GM18867 (cell line): ENCODE measurements at regions not wholly inside any gene's neighbourhood (a gene's known extent, or its start where the extent isn't known, plus 50 kb on each side); places are given as distances from the start of the nearest gene placed in this dataset.
"Not testable (repeated sequence)": the region's sequence is repeated elsewhere in the genome, so short reads cannot be mapped to it uniquely, and the experiment has no call there.

Source experiments
- ATAC-seq: cut with Tn5 transposase; IDR thresholded peaks from one replicate; pipeline ENCODE4 v1.9.1; 2021; ENCODE audit warnings: mild to moderate bottlenecking, moderate library complexity; ENCODE audit not compliant: unreplicated experiment

GRCh38 chr12:25615119-25615518 is 62.0 kb upstream of the LMNTD1 start:
- ATAC-seq: no peak

- no peak for ATAC-seq
Measured at GRCh38 chr12:25616286-25616685, 63.2 kb upstream of the LMNTD1 start.

DNA sequence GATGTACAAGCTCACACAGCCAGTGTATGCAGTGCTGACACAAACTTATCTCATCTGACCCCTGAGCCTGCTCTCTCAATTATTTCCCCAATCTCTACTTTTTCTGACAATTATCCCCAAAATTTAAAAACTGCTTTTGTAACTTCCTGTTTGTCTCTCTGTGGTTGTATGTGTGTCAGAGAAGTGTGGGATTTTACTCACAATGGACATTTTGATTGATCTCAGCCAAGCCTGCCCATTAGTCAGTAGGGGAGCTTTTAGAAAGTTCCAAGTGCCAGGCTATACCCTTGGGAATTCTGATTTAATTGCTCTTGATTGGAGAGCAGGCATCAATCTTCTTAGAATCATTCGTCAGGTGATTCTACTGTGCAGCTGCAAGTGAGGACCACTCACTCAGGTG is 64.9 kb upstream of the LMNTD1 start:
- no peak for ATAC-seq

DNA sequence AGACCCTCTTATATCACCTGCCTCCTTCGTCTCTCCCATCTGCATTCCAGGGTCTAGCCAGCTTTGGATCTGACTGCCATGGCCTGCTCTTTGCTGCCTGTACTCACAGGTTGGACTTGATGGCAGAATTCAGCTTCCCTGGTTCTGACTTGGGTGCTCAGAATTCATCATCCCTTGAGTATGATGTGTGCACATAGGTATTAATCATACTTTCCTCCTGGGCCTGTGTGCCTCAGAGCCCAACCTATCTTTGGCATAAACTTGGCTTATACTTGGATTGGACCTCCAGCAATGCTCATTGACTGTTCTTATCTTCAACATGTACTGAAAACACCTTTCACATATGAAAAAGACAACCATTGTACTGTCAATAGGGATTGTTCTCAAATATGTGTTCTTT is 70.7 kb upstream of the LMNTD1 start:
- ATAC-seq: no peak

DNA sequence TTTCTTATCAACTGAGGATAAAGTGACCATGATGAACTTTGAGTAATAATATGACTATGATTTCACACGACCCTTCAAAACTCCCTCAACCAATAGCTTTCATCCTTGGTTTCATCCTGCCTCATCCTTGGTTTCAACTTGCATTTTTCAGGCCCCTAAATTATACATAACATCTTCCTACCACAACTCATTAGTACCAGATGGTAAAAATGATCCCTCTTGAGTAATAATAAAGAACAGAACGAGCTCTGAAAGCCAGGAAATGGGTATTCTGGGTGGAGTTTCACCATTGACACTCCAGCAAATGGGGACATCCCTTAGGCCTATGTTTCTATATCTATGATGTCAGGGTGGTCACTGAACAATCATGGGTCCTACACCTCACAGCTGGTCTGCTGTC is 72.1 kb upstream of the LMNTD1 start:
- no peak for ATAC-seq

DNA sequence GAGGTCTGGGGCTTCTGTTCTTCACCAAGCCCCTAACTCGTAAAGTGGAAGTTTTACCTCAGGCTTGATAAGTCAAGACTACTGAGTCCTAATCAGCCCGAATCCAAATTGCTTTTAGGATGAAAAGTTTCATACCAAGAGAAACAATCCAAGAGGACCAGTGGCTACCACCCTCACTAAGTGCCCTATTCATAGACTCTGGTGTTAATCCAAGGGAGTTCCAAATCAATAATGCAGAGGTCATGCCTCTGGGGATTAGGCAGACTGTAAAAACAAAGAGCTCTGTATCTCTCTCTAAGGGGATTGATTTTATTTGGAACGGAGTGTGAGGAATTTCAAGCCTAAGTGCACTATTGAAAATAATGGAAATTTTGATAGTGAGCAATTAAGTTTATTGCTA is 76.3 kb upstream of the LMNTD1 start:
- no peak for ATAC-seq

- ATAC-seq: not testable (repeated sequence)
Measured at GRCh38 chr12:25630735-25631515, 77.8 kb upstream of the LMNTD1 start.

- ATAC-seq: not testable (repeated sequence)
Measured at GRCh38 chr12:25633149-25633548, 80.1 kb upstream of the LMNTD1 start.

- ATAC-seq: no peak
Measured at GRCh38 chr12:25637752-25638151, 84.7 kb upstream of the LMNTD1 start.

DNA sequence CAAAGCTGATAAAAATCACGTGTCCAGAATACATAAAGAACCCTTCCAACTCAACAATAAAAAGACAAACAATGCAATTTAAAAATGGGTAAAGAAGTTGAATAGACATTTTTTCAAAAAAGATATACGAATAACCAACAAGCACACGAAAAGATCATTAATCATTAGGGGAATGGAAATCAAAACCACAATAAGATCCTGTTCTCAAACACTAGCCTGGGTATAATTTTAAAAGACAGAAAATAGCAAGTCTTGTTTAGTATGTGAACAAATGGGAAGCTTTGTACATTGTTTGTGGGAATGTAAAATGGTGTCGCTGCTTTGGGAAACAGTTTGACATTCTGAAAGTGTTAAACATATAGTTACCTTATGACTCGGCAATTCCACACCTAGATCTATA is 86.3 kb upstream of the LMNTD1 start:
- ATAC-seq: no peak

GRCh38 chr12:25644979-25645378 is 91.9 kb upstream of the LMNTD1 start:
- ATAC-seq: no peak

DNA sequence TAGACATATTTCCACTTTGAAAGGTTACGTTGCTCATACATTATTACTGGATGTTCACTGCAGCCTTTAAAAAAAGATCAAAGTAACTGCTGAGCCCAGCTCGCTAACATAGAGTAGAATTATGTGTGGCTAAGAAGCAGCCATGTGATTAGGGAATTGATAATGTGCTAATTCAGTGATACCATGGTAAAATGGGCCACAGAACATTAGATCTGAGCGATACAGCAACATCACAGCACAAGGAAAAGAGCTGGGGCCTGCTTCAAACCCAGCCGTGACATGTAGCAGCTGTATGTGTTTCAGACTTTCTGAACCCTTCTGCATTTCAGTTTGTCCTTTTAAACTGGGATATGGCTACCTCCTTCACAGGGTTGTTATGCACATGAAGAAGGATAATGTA is 92.3 kb upstream of the LMNTD1 start:
- no peak for ATAC-seq

- ATAC-seq: no peak
Measured at GRCh38 chr12:25651931-25652330, 98.8 kb upstream of the LMNTD1 start.

- ATAC-seq: no peak
Measured at GRCh38 chr12:25652371-25652770, 99.3 kb upstream of the LMNTD1 start.

GRCh38 chr12:25653487-25654175 is 100.5 kb upstream of the LMNTD1 start:
- no peak for ATAC-seq

GRCh38 chr12:25655702-25656101 is 102.6 kb upstream of the LMNTD1 start:
- ATAC-seq: no peak

DNA sequence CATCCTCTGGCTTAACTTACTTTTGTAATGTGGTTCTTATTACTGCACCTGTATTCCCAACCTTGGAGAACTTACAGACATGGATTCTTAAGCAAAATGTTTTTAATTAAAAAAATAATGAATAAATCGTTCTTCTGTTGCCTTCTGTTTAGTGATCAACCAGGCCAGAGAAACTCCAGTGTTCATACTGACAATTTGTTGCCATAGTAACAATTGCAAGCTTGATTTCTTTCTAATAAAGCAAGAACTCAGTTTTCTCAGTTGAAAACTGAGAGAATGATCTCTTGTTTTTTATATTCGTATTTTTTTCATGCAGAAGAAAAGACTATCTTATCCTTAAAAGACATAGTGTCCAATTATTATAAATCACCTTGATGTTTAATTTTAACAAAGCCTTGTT is 106.5 kb upstream of the LMNTD1 start:
- ATAC-seq: no peak

DNA sequence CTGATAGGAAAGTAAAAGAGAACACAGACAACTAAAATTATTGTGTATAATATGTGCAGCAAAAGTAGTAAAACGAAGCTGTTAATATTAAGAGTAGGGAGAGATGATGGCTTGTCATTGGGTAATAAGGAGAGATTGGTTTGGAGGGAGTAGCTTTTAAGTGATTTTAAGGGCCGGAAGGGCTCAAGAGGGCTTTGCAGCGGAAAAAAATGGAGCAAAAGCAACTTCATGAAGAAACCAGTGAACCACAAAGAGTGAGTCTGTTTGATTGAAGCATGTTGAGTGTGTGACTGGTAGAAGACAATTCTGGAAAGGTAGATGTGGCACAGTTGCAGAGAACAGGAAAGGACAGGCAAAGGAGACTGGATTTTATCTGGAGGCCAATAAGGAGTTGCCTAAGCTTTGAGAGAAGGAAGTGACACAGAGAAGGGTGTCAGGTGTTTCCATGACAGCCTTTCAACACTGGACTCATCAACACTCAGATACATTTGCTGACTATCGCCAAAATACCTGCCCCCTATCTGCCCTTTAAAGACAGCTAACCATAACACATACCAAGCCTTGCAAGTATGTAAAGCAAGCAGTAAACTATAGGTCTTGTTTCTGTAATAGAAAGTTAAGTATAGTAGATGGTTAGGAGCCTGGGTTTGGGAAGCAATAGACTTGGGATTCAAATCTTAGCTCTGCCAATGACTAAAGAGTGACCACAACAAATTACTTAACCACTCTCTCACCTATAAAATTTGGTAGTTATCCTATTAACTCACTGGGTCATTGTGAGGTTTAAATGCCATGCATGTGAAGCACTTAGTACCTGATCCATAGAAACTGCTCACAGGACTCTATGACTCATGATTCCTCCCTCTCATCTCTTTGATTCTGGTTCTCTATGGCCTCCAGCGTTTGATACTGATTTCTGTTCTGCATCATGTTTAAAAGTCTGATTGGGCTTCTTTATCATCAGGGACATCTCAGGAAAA is 117.3 kb upstream of the LMNTD1 start:
- no peak for ATAC-seq

DNA sequence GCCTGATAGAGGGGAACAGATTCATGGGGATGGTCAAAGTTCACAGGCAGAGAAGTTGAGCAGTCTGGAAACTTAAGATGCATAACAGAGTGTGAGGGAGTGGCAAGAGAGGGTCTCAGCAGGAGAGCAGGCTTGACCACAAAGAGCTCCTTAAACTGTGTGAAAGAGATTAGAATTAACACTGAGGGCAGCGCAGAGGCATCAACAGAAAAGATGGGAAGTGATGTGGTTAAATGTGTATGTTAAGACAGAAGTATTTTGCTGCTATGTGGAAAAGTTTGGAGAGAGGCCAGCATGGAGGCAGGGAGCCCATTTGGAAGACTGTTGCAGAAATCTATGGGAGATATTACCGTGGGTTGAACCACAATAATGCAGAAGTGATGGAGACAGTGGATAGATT is 122.7 kb upstream of the LMNTD1 start:
- no peak for ATAC-seq

- ATAC-seq: no peak
Measured at GRCh38 chr12:25677232-25677937, 124.3 kb upstream of the LMNTD1 start.

GRCh38 chr12:25681580-25681979 is 128.5 kb upstream of the LMNTD1 start:
- ATAC-seq: no peak
